ENCODE measurements at regions not wholly inside any gene's neighbourhood (a gene's known extent, or its start where the extent isn't known, plus 50 kb on each side); places are given as distances from the start of the nearest gene placed in this dataset.

GRCh38 chr3:1848935-1849334 lies 249.7 kb upstream of the CNTN4 start:
- no peak overlapping the region for H3K27ac Mint-ChIP-seq
- no peak for TF ChIP-seq CTCF (IDR thresholded peaks at IDR 0.05)
- no peaks in the 10 kb centered on the region for H3K27me3 Mint-ChIP-seq
- intact Hi-C loops (cut with micrococcal nuclease): no loop called here
- H3K36me3 Mint-ChIP-seq (ENCODE audit: low read depth): no peaks in the 10 kb centered on the region
- ChIA-PET CTCF (no interaction called here), POLR2A (no interaction called here)
- no peak for DNase-seq
- no peak overlapping the region for H3K4me3 Mint-ChIP-seq
- ATAC-seq: no peak
- H3K9me3 Mint-ChIP-seq: peaks cover 5% of the 10 kb centered on the region
- no peaks in the 10 kb centered on the region for H3K4me1 Mint-ChIP-seq (ENCODE audit: low read depth)

- no peak for ATAC-seq
- DNase-seq: no peak
- no peak overlapping the region for H3K4me3 Mint-ChIP-seq
- no peaks in the 10 kb centered on the region for H3K27me3 Mint-ChIP-seq
- CTCF ChIA-PET: no interaction called here
- no peak for TF ChIP-seq CTCF (IDR thresholded peaks at IDR 0.05)
- H3K9me3 Mint-ChIP-seq: peaks cover 2% of the 10 kb centered on the region
- H3K36me3 Mint-ChIP-seq (ENCODE audit: low read depth): no peaks in the 10 kb centered on the region
- H3K4me1 Mint-ChIP-seq (ENCODE audit: low read depth): no peaks in the 10 kb centered on the region
- POLR2A ChIA-PET: no interaction called here
- intact Hi-C loops (cut with micrococcal nuclease): no loop called here
- H3K27ac Mint-ChIP-seq: no peak overlapping the region
These were observed 245.7 kb upstream of the CNTN4 start for GRCh38 chr3:1852950-1853349.

GRCh38 chr3:1855841-1856240 lies 242.8 kb upstream of the CNTN4 start:
- POLR2A ChIA-PET: no interaction called here
- H3K9me3 Mint-ChIP-seq: peaks cover 2% of the 10 kb centered on the region
- no peak for ATAC-seq

GRCh38 chr3:1870738-1871137 lies 227.9 kb upstream of the CNTN4 start:
- ChIA-PET POLR2A (no interaction called here), CTCF (no interaction called here)
- DNase-seq: no peak
- Mint-ChIP-seq H3K27me3 (no peaks in the 10 kb centered on the region), H3K4me3 (no peak overlapping the region), H3K9me3 (peaks cover 6% of the 10 kb centered on the region), H3K27ac (no peak overlapping the region), H3K4me1 (ENCODE audit: low read depth) (no peaks in the 10 kb centered on the region), H3K36me3 (ENCODE audit: low read depth) (no peaks in the 10 kb centered on the region)
- intact Hi-C loops (cut with micrococcal nuclease): no loop called here
- ATAC-seq: no peak
- no peak for TF ChIP-seq CTCF (IDR thresholded peaks at IDR 0.05)

More at GRCh38 chr3:1855841-1856240, 242.8 kb upstream of the CNTN4 start:
- H3K36me3 Mint-ChIP-seq (ENCODE audit: low read depth): no peaks in the 10 kb centered on the region
- no peaks in the 10 kb centered on the region for H3K27me3 Mint-ChIP-seq
- intact Hi-C loops (cut with micrococcal nuclease): no loop called here
- H3K4me1 Mint-ChIP-seq (ENCODE audit: low read depth): no peaks in the 10 kb centered on the region
- CTCF ChIA-PET: no interaction called here
- no peak for TF ChIP-seq CTCF (IDR thresholded peaks at IDR 0.05)
- no peak overlapping the region for H3K4me3 Mint-ChIP-seq
- no peak for DNase-seq
- H3K27ac Mint-ChIP-seq: no peak overlapping the region

- TF ChIP-seq CTCF (IDR thresholded peaks at IDR 0.05): no peak
- Mint-ChIP-seq H3K9me3 (peaks cover 5% of the 10 kb centered on the region), H3K27ac (no peak overlapping the region), H3K36me3 (ENCODE audit: low read depth) (no peaks in the 10 kb centered on the region), H3K27me3 (no peaks in the 10 kb centered on the region), H3K4me3 (no peak overlapping the region), H3K4me1 (ENCODE audit: low read depth) (no peaks in the 10 kb centered on the region)
- DNase-seq (no peak), ATAC-seq (no peak)
- intact Hi-C loops (cut with micrococcal nuclease): no loop called here
- ChIA-PET CTCF (no interaction called here), POLR2A (no interaction called here)
These were observed 215.1 kb upstream of the CNTN4 start for GRCh38 chr3:1883534-1883933.

Measured in activated CD8-positive, alpha-beta T cell treated with anti-CD3 and anti-CD28 coated beads for 36 hours (primary cell).